ENCODE measurements at regions not wholly inside any gene's neighbourhood (a gene's known extent, or its start where the extent isn't known, plus 50 kb on each side); places are given as distances from the start of the nearest gene placed in this dataset.

DNA sequence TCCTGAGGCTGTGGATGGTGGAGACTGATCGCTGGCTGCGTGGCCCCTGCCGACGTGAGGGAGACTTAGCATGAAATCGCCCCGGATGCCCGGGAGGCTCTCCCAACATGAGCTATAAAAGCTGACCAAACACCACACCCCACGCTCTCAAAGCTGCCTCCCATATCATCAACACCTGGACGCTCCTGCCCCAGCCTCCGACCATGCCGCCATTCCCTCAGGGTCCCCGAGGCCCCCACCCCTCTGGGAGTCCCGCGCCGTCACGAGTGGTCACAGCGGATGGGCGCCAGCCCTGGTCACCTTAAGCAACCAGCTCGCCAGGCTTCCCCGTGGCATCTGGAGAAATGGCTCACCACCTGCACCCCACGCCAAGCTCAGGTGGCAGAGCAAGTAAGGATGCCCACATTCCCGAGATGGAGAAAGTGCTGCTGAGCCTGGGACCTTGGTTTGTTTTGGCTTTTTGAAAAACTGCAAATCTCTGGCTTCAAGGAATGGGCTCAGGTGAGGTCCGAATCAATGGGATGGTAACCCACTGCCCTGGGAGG, 196.0 kb downstream of the MED10 start:
- Histone ChIP-seq H3K36me3 (ENCODE audit: control insufficient read depth, insufficient read depth, low read length) (no peaks in the 10 kb centered on the region), H3K27me3 (replicated peaks; ENCODE audit: control insufficient read depth, insufficient read depth, low read length) (no peaks in the 10 kb centered on the region; the same call in 1 of the 2 replicates), H3K4me3 (replicated peaks; ENCODE audit: low read depth, low read length) (no peak overlapping the region)
- DNase-seq (ENCODE audit: extremely low read depth, insufficient read length), result no peak
- TF ChIP-seq, protein P1, sequence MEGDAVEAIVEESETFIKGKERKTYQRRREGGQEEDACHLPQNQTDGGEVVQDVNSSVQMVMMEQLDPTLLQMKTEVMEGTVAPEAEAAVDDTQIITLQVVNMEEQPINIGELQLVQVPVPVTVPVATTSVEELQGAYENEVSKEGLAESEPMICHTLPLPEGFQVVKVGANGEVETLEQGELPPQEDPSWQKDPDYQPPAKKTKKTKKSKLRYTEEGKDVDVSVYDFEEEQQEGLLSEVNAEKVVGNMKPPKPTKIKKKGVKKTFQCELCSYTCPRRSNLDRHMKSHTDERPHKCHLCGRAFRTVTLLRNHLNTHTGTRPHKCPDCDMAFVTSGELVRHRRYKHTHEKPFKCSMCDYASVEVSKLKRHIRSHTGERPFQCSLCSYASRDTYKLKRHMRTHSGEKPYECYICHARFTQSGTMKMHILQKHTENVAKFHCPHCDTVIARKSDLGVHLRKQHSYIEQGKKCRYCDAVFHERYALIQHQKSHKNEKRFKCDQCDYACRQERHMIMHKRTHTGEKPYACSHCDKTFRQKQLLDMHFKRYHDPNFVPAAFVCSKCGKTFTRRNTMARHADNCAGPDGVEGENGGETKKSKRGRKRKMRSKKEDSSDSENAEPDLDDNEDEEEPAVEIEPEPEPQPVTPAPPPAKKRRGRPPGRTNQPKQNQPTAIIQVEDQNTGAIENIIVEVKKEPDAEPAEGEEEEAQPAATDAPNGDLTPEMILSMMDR (IDR thresholded peaks at IDR 0.05; ENCODE audit: insufficient read depth, low read length, poor library complexity, severe bottlenecking), result no peak

DNA sequence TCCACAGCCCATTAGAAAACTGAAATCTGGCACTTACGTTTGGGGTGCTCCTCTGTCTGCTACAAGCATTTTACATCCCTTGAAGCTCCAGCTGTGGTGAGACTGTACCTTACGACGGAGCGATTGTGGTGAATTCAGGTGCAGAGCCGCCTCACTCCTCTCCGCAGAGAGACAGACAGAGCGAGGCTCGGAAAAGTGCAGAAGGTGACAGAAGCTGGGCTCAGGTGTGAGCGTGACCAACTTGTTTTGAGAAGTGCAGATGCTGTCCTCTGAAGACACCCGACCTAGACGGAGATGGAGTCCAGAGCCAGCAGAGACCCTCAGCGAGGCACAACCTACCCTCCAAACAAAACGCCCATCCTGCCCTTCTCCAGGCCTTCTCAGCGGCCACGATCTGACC, 196.5 kb downstream of the MED10 start:
- DNase-seq (ENCODE audit: extremely low read depth, insufficient read length), result no peak
- no peaks in the 10 kb centered on the region; the same call in 1 of the 2 replicates for H3K27me3 ChIP-seq (replicated peaks; ENCODE audit: control insufficient read depth, insufficient read depth, low read length)
- H3K4me3 ChIP-seq (replicated peaks; ENCODE audit: low read depth, low read length), result no peak overlapping the region
- no peaks in the 10 kb centered on the region for H3K36me3 ChIP-seq (ENCODE audit: control insufficient read depth, insufficient read depth, low read length)
- TF ChIP-seq, protein P1 (IDR thresholded peaks at IDR 0.05; ENCODE audit: insufficient read depth, low read length, poor library complexity, severe bottlenecking), result no peak

DNA sequence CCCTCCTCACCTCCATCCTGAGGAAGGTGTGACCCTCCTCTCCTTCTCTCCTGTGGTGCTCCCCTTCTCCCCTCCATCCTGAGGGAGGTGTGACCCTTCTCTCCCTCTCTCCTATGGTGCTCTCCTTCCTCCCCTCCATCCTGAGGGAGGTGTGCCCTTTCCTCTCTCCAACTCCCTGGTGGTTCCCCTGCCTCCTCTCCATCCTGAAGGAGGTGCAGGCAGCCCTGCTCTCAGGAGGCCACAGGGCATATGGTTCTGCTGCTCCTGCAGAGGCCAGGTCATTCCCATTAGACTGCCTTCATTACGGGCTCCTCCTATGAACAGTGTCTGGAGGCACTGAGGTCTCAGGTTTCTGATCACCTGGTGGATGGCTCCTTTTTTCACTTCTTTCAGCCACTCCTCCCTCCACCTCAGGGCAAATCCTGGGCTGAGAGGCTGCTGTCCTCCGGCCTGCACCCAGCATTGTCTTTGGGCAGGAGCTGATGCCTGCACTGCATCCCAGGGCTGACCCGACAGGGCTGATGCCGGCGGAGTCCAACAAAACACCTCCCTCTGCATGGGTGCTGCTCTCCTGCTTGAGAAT, 197.1 kb downstream of the MED10 start:
- DNase-seq (ENCODE audit: extremely low read depth, insufficient read length), result no peak

DNA sequence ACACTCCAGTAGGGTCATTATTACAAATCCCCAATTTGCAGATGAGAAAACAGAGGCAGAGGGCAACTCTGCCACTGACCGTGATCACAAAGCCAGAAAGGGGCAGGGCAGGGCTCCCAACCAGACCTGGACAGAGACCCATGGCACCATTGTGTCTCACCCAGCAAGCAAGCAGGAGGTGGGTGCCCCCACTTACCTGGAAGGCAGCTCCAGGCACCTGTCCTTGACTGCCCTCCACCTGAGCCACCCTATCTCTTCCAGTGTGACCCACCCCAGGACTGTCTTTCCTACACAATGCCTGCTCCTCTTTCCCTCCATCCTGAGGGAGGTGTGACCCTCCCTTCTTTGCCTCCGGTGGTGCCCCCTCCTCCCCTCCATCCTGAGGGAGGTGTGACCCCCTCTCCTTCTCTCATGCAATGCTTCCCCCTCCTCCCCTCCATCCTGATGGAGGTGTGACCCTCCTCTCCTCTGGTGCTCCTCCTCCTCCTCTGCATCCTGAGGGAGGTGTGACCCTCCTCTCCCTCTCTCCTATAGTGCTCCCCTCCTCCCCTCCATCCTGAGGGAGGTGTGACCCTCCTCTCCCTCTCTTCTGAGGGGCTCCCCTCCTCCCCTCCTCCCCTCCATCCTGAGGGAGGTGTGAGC, 198.0 kb downstream of the MED10 start:
- no peak for DNase-seq (ENCODE audit: extremely low read depth, insufficient read length)
- TF ChIP-seq, protein P1 (IDR thresholded peaks at IDR 0.05; ENCODE audit: insufficient read depth, low read length, poor library complexity, severe bottlenecking), result no peak
- H3K27me3 ChIP-seq (replicated peaks; ENCODE audit: control insufficient read depth, insufficient read depth, low read length), result no peaks in the 10 kb centered on the region; the same call in 1 of the 2 replicates
- H3K4me3 ChIP-seq (replicated peaks; ENCODE audit: low read depth, low read length), result no peak overlapping the region
- H3K36me3 ChIP-seq (ENCODE audit: control insufficient read depth, insufficient read depth, low read length), result no peaks in the 10 kb centered on the region

More for the DNA sequence above, 197.1 kb downstream of the MED10 start:
- H3K27me3 ChIP-seq (replicated peaks; ENCODE audit: control insufficient read depth, insufficient read depth, low read length), result no peaks in the 10 kb centered on the region; the same call in 1 of the 2 replicates
- no peak overlapping the region for H3K4me3 ChIP-seq (replicated peaks; ENCODE audit: low read depth, low read length)
- TF ChIP-seq, protein P1 (IDR thresholded peaks at IDR 0.05; ENCODE audit: insufficient read depth, low read length, poor library complexity, severe bottlenecking), result no peak
- H3K36me3 ChIP-seq (ENCODE audit: control insufficient read depth, insufficient read depth, low read length), result no peaks in the 10 kb centered on the region

DNA sequence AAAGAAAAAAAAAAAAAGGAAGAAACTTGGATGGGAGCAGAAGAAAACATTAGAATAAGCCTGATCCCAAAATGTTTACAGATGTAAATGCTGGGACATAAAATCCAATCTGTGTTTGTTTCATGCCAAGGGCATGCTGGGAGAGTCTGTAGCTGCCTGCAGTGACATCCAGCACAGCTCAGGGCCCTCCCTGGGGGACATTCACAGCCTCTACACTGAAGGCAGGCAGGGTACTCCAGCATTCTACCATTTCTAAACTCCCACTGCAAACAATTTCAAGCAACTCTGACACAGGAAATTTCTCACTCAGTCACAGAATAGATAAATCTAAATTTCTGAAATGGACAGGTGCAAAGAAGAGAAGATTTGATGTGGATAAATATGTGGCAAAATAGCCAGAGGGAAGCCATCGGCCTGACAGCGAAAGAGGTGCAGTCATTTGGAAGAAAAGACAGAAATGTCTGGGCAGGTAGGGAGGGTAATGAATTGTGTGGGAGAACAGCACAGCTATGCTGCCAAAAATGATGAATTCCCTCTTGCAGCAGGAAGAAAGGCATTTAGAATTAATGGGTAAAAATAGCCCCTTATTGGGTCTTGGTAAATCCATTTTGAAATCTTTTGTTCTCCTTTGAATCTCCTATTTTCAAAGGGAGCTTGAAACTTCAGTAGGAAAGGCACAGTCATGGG, 199.4 kb downstream of the MED10 start:
- TF ChIP-seq, protein P1 (IDR thresholded peaks at IDR 0.05; ENCODE audit: insufficient read depth, low read length, poor library complexity, severe bottlenecking), result no peak
- Histone ChIP-seq H3K36me3 (ENCODE audit: control insufficient read depth, insufficient read depth, low read length) (no peaks in the 10 kb centered on the region), H3K4me3 (replicated peaks; ENCODE audit: low read depth, low read length) (no peak overlapping the region), H3K27me3 (replicated peaks; ENCODE audit: control insufficient read depth, insufficient read depth, low read length) (no peaks in the 10 kb centered on the region)
- no peak for DNase-seq (ENCODE audit: extremely low read depth, insufficient read length)
